ENCODE measurements at regions not wholly inside any gene's neighbourhood (a gene's known extent, or its start where the extent isn't known, plus 50 kb on each side); places are given as distances from the start of the nearest gene placed in this dataset.
"Not testable (repeated sequence)": the region's sequence is repeated elsewhere in the genome, so short reads cannot be mapped to it uniquely, and the experiment has no call there.

- TF ChIP-seq CTCF, POLR2A (IDR thresholded peaks at IDR 0.05): not testable (repeated sequence)
Measured at GRCh38 chr2:87691899-87692592, 55.8 kb upstream of the PLGLB2 start.
